ENCODE measurements at regions not wholly inside any gene's neighbourhood (a gene's known extent, or its start where the extent isn't known, plus 50 kb on each side); places are given as distances from the start of the nearest gene placed in this dataset.

- no peak for TF ChIP-seq POLR2A (IDR thresholded peaks at IDR 0.05)
- TF ChIP-seq CTCF (IDR thresholded peaks at IDR 0.05 in 8 of 11, conservative IDR thresholded peaks at IDR 0.05 in 3 of 11), result no peak
Observed at GRCh38 chr16:74160759-74161158, 135.9 kb upstream of the PSMD7 start.

Data from spleen (tissue), 7 donors.